Mesodermal cell (in vitro differentiated cells): ENCODE measurements at regions not wholly inside any gene's neighbourhood (a gene's known extent, or its start where the extent isn't known, plus 50 kb on each side); places are given as distances from the start of the nearest gene placed in this dataset.

Experiments used
- H3K27ac ChIP-seq: 2 replicates; pipeline ENCODE4 v1.7.0; 2013; ENCODE audit warnings: mild to moderate bottlenecking, low read depth, low read length, moderate library complexity; ENCODE audit not compliant: severe bottlenecking
- H3K36me3 ChIP-seq: 2 replicates; pipeline ENCODE4 v1.7.1; 2013; ENCODE audit warnings: mild to moderate bottlenecking, low read length, moderate library complexity; ENCODE audit not compliant: control insufficient read depth, insufficient read depth
- H3K4me1 ChIP-seq: one replicate; pipeline ENCODE4 v1.7.1; 2013; ENCODE audit warnings: mild to moderate bottlenecking, low read length; ENCODE audit not compliant: insufficient read depth, control insufficient read depth, poor library complexity, severe bottlenecking
- H3K4me3 ChIP-seq: 2 replicates; pipeline ENCODE4 v1.7.0; 2013; ENCODE audit warnings: low read length, control low read depth, mild to moderate bottlenecking; ENCODE audit not compliant: insufficient read depth, poor library complexity, severe bottlenecking; ENCODE audit errors: extremely low read depth
- H3K9me3 ChIP-seq: 2 replicates; pipeline ENCODE4 v1.7.1; 2013; ENCODE audit warnings: mild to moderate bottlenecking, low read length, moderate library complexity; ENCODE audit not compliant: control insufficient read depth
- WGBS, 2 experiments: methylation state at CpG; one replicate each; pipeline ENCODE4 v1.1.5; 2013; ENCODE audit warnings: missing lambda C conversion rate in 2 of 2; ENCODE audit not compliant: insufficient coverage in 2 of 2; 5-methylcytosine and 5-hydroxymethylcytosine counted together

DNA sequence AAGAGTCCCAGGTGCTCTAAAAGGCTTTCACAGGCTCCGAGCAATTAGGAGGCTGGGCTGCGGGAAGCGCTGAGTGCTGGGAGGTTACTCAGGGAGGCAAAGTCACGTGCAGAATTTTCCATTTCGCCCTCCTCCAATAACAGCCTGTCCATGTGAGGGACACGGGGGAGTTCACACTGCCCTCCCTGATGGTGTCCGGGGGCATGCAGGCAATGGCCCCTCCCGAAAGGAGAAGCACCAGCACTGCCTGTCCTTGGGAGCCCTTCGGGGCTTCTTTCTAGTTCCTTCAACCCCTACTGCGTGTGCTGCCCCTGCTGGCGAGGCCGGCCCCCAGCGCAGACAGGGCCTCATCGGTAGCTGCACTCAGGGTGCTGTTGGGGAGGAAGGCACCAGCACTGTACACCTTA lies 63.1 kb upstream of the HPCAL1 start:
- 63 to 90% methylated on average over 8 to 10 of the region's 14 CpGs for WGBS, 2 experiments
- no peaks in the 10 kb centered on the region for H3K9me3 ChIP-seq
- no peak overlapping the region for H3K4me3 ChIP-seq
- H3K27ac ChIP-seq, result no peak overlapping the region
- no peaks in the 10 kb centered on the region for H3K36me3 ChIP-seq
- H3K4me1 ChIP-seq, result peaks cover 7% of the 10 kb centered on the region

- peaks cover 2% of the 10 kb centered on the region for H3K4me1 ChIP-seq
- H3K36me3 ChIP-seq, result no peaks in the 10 kb centered on the region
- H3K27ac ChIP-seq, result no peak overlapping the region
- H3K9me3 ChIP-seq, result no peaks in the 10 kb centered on the region
- no peak overlapping the region for H3K4me3 ChIP-seq
- 97 to 98% methylated on average over 7 to 10 of the region's 18 CpGs for WGBS, 2 experiments
These were observed 62.5 kb upstream of the HPCAL1 start for GRCh38 chr2:10240161-10240681.

DNA sequence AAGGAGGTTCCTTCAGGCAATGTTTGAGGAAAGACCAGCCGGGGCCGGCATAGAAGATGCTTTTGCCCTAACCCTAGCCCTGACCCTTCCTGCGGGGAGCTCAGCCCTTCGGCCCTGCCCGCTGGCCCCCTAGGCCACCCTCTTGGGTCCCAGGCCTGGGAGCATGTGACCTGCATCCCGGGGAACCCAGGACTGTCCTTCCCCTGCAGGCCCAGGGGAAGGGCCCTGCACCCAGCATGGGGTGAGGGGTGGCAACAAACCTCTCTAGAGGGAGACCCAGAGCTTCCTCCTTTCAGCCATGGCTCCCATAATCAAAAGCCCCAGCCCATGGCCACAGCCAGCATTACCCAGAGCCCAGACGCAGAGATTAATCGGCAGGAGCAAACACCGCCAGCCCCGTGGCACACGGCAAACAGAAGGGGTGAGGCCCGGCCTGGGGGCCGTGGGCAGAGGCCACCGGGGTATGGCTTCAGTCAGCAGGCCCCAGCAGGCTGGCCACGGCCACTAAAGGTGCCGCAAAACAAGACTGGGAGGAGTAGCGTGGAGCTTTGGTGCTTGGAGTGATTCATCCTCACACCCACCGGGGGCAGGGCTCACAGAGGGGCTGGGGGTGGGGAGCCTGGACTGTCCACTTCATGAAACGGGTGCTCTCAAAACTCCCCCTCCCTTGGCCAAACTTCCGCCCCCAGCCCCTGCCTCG lies 61.6 kb upstream of the HPCAL1 start:
- no peaks in the 10 kb centered on the region for H3K9me3 ChIP-seq
- H3K4me1 ChIP-seq, result no peaks in the 10 kb centered on the region
- no peak overlapping the region for H3K4me3 ChIP-seq
- 87 to 90% methylated on average over 16 of the region's 21 CpGs for WGBS, 2 experiments
- H3K36me3 ChIP-seq, result no peaks in the 10 kb centered on the region
- H3K27ac ChIP-seq, result no peak overlapping the region

DNA sequence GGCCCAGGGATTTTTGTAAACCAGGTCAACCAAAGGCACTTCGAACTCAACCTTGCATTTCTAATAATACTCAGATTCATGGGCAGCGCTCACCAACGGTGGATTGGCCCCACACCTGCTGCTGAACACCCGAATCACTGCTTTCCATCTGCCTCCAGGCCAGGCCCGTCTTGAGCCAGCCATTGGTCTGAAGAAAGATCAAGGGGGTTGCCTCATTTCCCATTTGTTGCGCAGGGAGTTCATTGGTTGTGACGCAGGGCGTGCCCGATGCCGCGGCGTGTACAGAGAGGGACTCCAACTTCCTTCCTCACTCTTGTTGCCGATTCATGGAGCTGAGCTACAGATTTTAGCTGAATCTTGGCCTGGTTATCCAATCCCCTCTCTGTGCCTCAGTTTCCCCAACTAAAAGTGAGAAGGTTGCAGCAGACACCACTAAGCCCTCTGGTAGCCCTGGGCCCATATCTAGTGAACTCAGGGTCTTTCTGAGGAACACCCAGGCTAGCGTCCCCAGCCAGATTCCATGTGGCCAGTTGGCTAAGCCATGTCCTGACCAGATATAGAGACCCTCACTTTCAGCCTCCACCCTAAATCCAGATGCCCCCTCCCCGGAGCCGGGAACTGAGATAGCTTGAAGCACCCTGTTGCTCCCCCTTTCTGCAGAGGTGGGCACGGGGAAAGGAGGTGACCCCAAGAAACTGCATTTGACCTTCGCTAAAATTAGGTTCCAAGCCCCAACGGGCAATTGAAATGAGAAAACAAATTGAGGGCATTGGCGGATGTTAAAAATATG lies 60.9 kb upstream of the HPCAL1 start:
- no peaks in the 10 kb centered on the region for H3K4me1 ChIP-seq
- WGBS, 2 experiments, result 91% methylated on average over 15 to 20 of the region's 20 CpGs
- H3K9me3 ChIP-seq, result no peaks in the 10 kb centered on the region

DNA sequence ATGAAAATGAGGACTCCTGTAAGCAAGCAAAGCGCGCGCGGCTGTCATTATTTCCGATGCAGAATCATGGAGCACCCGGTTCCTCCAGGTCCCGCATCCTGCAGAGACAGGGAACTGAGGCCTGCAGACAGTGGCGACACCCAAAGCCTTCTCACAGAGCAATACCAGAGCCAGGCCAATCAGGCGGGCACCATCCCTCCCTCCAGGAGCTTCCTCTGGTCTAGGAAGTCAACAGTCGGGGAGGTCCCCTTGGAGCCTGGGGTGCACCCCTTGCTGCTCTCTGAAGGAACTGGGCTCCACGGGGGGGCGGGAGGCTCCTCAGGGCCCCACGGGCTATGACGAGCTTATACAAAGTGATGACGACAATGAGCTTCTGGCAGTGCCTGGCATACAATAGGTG lies 60.3 kb upstream of the HPCAL1 start:
- H3K36me3 ChIP-seq, result no peaks in the 10 kb centered on the region
- WGBS, 2 experiments, result 94 to 97% methylated on average over 14 to 15 of the region's 15 CpGs
- H3K9me3 ChIP-seq, result no peaks in the 10 kb centered on the region
- H3K27ac ChIP-seq, result no peak overlapping the region
- H3K4me1 ChIP-seq, result no peaks in the 10 kb centered on the region
- H3K4me3 ChIP-seq, result no peak overlapping the region

More for the DNA sequence above, 60.9 kb upstream of the HPCAL1 start:
- no peak overlapping the region for H3K4me3 ChIP-seq
- H3K27ac ChIP-seq, result no peak overlapping the region
- no peaks in the 10 kb centered on the region for H3K36me3 ChIP-seq

DNA sequence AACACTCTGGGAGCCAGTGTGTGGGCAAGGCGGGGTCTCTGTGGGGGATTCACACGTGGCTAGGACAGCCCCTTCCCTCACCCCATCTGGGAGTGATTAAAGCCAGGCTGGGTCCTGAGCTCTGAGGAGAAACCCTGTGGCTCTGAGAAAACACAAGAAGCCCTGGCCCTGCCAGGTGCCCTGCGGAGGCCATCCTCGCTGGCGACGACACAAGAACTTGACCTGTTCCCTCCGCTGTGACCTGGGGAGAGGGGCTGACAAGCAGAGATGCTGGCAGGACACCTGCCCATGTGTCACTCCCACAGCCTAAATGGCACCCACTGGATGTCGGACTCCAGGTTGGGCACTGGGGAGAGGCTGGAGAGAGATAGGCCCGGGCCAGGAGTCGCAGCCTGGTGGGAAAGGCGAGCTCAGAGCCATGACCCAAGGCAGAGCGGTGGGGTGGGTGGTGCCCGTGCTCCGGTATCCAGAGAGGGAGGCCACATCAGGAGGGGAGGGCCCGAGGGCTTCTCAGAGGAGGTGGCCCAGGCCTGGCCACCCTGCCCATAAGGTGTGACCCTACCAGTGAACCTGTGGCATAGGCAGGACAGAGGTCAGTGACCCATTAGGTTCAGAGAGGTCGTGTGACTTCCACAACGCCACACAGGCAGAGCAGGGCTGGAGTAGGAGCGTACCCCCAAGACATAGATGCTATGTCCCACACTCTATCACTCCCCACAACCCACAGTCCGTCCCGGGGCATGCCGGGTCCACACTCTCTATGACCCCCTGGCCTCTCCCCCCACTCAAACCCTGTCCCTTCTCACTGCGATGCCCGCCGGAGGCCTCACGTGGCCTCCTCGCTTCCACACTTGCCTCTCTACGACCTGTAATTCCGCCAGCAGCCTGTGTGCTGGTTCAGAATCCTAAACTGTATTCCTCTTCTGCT lies 59.4 kb upstream of the HPCAL1 start:
- WGBS, 2 experiments, result 90 to 93% methylated on average over 16 to 27 of the region's 28 CpGs

GRCh38 chr2:10243926-10244270 lies 58.8 kb upstream of the HPCAL1 start:
- H3K9me3 ChIP-seq, result no peaks in the 10 kb centered on the region
- no peaks in the 10 kb centered on the region for H3K36me3 ChIP-seq
- H3K4me3 ChIP-seq, result no peak overlapping the region
- no peak overlapping the region for H3K27ac ChIP-seq
- WGBS, 2 experiments, result 87 to 91% methylated on average over 7 to 10 of the region's 10 CpGs
- no peaks in the 10 kb centered on the region for H3K4me1 ChIP-seq

More for the DNA sequence above, 59.4 kb upstream of the HPCAL1 start:
- Histone ChIP-seq H3K4me1 (no peaks in the 10 kb centered on the region), H3K36me3 (no peaks in the 10 kb centered on the region), H3K9me3 (no peaks in the 10 kb centered on the region), H3K4me3 (no peak overlapping the region), H3K27ac (no peak overlapping the region)

DNA sequence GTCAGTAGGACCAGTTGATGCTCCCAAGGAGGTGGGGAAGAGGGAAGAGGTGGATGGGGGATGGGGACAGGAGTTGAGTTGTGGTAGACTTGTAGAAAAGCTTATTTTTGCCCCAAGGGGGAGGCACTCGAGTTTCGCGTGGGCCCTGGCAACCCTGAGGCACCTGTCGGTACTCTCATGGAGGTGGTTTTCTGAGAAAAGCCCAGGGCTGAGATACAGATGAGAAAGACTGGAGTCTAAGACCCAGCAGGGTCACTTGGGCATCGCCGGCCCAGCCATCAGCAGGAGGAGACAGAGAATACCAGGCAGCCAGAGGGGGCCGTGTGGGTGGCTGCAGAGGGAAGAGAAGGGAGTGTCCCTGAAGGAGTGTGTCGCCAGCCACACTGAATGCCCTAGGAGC lies 57.7 kb upstream of the HPCAL1 start:
- no peak overlapping the region for H3K4me3 ChIP-seq
- 85 to 90% methylated on average over 8 of the region's 8 CpGs for WGBS, 2 experiments
- H3K36me3 ChIP-seq, result no peaks in the 10 kb centered on the region
- no peaks in the 10 kb centered on the region for H3K9me3 ChIP-seq
- H3K27ac ChIP-seq, result no peak overlapping the region
- no peaks in the 10 kb centered on the region for H3K4me1 ChIP-seq

DNA sequence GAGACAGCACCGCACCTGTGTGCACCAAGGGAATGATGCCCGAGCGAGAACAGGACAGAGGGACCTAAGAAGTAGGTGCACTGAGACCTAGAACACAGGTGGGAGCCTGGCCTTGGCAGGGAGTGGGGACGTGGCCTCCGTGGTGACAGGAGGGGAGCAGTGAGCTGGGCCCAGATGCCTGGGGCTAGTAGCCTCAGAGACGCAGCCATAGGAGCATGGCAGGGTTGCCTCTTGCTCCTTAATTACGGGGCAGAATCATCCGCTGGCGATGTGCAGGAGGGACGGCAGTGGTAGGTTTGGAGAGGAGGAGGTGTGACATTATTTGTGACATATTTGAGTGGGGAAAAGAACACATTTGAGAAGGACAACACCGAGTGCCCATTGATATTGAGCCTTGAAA lies 57.0 kb upstream of the HPCAL1 start:
- no peak overlapping the region for H3K4me3 ChIP-seq
- H3K9me3 ChIP-seq, result no peaks in the 10 kb centered on the region
- H3K36me3 ChIP-seq, result no peaks in the 10 kb centered on the region
- 88 to 92% methylated on average over 10 to 11 of the region's 11 CpGs for WGBS, 2 experiments
- no peaks in the 10 kb centered on the region for H3K4me1 ChIP-seq
- no peak overlapping the region for H3K27ac ChIP-seq

GRCh38 chr2:10246370-10246769 lies 56.3 kb upstream of the HPCAL1 start:
- H3K4me3 ChIP-seq, result no peak overlapping the region
- H3K4me1 ChIP-seq, result no peaks in the 10 kb centered on the region
- WGBS, 2 experiments, result 90 to 94% methylated on average over 6 to 8 of the region's 8 CpGs
- H3K27ac ChIP-seq, result no peak overlapping the region
- H3K9me3 ChIP-seq, result no peaks in the 10 kb centered on the region
- H3K36me3 ChIP-seq, result no peaks in the 10 kb centered on the region
